GM18868 (cell line): ENCODE measurements at regions not wholly inside any gene's neighbourhood (a gene's known extent, or its start where the extent isn't known, plus 50 kb on each side); places are given as distances from the start of the nearest gene placed in this dataset.
"Not testable (repeated sequence)": the region's sequence is repeated elsewhere in the genome, so short reads cannot be mapped to it uniquely, and the experiment has no call there.

Source experiments
- ATAC-seq: cut with Tn5 transposase; IDR thresholded peaks from one replicate; pipeline ENCODE4 v1.9.1; 2021; ENCODE audit warnings: mild to moderate bottlenecking, moderate library complexity; ENCODE audit not compliant: unreplicated experiment

DNA sequence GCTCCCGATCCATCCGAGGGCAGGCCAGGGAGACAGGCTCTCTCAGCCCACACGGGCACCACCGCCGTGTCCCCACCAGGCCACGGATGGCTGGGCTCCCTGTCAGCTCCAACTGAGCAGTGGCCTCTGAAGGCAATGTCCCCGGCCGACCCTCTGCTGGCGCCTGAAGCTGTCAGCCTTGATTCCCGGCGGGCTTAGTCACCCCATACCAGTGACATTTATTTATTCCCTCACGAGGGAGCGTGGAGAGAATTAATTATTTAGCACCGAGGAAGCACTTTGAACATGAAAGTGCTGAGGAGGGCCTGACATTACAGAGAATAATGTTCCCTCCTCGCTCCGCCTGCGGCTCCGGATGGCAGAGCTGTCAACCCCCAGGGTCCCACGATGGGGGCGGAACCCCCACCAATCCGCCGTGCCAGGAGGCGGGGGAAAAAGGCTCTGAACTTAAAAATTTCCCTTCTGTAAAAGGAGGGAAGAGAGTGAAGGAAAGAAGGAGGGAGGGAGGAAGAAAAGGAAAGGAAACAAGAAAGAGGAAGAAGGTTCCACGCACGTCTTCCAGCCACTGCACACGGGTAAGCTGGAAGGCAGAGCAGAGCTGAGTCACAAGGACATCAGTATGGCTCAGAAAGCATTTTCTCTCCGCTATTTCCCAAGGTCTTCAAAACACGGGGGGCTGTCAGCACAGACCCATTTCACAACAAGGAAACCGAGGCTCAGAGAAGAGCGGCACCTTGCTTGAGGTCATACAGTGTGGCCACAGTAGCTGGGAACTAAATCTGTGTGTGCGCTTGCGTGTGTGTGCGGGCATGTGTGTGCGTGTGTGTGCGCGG lies 108.7 kb upstream of the NCOR2 start:
- ATAC-seq: no peak

DNA sequence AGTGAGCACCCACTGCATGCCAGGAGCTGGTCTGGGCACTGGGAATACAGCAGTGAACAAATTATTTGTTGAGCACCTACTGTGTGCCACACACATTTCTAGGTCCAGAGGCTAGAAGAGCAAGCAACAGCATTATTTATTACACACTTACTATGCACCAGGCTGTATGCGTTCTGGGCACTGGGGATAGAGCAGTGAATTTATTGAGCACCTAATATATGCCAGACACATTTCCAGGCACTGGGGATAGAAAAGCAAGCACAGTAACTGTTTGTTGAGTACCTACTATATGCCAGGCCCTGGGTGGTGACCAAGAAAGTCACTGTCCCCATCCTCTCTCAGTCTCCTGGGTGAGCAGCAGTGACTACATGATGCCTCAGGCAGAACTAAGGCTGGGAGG lies 107.5 kb upstream of the NCOR2 start:
- ATAC-seq: no peak

DNA sequence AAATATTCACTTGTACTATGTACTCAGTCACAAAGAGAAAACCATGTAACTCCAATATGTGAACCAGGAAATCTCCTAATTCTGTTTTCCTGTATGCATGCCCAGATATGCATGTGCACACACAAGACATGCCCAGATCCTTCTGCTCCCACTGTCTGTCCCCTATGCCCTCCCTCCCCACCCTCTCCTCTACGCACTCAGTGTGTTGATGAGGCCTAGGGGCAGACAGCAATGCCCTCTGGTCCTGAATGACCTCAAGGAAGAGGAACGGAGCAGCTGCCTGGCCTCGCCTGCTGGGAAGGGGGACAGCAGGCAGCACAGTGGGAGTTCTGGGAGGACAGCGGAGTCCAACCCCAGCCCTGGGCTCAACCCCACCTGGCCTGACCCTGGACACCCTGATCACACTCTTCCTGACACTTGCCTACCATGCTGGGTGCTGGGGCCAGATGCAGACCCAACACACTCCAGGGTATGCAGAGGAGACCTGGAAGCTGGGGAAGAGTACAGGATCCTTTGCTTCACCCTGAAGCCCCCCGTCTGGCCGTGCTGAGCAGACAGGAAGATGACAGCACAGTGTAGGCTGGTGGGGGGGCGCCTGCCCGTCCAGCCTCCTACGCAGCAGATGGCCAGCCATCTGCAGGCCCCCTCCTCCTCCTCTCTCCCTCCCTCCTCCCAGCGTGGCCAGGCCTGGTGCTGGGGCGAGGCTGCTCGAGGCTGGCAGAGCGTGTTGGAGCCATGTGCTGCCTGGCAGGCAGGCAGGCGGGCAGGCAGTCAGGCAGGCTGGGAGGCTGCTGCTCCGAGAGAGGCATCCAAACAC lies 106.6 kb upstream of the NCOR2 start:
- no peak for ATAC-seq

- ATAC-seq: not testable (repeated sequence)
These were observed 101.9 kb upstream of the NCOR2 start for GRCh38 chr12:124669271-124669721.

- no peak for ATAC-seq
These were observed 101.2 kb upstream of the NCOR2 start for GRCh38 chr12:124668602-124669001.

DNA sequence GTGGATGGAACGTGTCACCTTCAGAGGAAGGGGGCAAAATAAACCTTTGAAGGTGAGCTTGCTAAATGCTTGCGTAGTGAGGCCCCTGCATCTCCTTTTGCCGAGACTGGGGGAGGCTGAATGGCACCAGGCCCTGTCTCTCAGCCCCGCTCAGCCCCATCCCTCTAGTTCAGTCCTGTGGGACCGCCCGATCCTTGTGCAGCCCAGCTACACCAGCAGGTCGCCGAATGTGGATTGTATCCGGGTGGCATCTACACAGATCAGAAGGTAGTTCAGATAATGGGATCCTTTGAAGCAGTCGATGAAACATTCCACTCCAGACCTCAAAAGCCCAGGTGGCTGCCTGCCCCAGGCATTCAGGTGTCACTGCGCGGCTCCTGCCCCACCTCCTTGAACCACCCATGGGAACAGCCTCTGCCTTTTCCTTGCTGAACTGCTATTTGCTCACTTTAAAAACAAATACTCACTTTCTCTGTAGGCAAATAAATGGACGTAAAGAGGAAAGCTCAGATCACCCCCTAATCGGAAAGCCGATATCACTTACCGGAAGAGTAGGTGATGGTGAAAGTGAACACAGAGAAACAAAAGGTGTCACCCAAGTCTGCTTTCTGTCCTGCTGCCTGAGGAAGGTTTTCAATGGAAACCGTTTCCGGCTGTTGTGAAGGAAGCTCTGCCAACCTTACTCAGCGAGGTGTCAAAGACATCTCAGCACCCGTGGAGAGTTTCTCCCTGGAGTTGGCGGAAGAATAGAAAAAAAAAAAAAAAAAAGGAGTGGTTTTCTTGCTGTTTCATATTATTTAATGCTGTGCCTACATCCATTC lies 100.3 kb upstream of the NCOR2 start:
- no peak for ATAC-seq

- ATAC-seq: no peak
These were observed 99.4 kb upstream of the NCOR2 start for GRCh38 chr12:124666722-124667259.

GRCh38 chr12:124665511-124665910 lies 98.1 kb upstream of the NCOR2 start:
- ATAC-seq: no peak

DNA sequence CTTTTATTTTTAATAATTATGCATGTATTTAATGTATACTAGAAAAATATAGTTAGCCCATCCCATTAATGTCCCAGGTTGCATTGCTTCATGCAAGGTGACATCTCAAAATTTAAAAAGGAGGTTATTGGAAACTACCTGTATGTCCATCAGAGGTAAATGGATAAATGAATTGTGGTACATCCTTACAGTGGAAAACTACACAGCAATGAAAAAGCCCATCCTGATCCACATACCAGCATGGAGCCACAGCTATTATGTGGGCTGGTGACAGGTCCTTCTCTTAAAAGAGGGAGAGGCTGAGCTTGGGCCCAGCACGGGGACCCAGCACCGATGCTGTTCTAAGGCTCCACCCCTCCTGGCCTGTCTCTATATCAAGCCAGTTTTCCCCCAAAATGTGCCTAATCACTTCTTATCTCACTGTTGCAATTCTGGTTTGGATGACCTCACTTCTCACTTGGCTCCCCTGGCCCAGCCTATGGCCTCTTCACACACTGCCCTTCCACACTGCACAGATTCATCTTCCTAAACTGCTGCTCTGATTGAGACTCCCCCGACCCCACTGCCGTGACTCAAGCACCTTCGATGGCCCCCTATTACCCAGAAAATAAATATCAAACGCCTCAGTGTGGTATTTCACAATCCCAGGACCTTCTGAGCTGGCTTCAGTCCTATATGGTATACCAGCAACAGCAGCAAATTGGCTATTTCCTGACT lies 97.1 kb upstream of the NCOR2 start:
- no peak for ATAC-seq

DNA sequence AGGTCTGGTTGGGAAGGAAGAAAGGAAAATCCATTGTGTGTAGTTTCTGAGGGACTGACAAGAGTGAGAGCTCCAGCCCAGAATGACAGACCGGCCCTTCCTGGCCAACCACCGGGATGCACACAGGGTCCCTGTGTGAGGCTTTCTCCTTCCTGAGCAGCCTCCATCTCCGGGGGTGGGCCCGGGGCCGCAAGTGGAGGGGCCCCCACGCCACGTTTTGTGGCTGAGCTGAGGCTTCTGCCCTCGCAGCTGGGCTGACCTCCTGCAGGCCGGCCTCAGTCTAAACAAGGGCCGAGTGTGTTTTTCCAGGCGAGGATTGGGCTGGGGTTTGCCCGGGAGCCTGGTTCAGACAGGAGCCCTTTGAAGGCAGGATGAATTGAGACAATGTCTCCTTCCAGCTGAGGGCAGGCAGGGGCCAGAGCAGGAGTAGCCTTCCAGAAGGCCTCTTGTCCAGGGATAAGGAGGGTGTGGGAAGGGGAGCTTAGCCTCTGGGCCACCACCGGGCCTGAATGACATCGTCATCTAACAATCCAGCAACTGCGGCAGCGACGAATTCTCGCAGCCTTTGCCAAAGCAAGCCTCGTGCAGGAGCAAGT lies 96.5 kb upstream of the NCOR2 start:
- no peak for ATAC-seq

- ATAC-seq: no peak
These were observed 95.8 kb upstream of the NCOR2 start for GRCh38 chr12:124663206-124663605.

DNA sequence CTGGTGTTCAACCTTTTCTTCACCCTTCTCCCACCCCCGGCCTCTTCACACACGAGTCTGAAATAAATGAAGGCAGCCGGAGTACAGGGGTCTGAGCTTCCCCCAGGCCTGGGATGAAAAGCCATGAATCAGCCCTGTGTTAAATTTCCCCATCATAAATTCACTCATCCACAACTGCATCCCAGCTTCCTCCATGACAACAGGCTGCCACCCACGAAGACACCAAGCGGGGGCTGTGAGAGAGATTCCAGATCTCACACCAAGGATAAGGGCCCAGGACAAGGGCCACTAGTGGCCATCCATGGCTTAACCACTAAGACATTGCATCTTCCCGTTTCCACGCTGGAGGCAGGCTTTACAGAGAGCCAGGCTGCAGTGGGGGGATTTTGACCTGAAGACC lies 93.9 kb upstream of the NCOR2 start:
- ATAC-seq: no peak

DNA sequence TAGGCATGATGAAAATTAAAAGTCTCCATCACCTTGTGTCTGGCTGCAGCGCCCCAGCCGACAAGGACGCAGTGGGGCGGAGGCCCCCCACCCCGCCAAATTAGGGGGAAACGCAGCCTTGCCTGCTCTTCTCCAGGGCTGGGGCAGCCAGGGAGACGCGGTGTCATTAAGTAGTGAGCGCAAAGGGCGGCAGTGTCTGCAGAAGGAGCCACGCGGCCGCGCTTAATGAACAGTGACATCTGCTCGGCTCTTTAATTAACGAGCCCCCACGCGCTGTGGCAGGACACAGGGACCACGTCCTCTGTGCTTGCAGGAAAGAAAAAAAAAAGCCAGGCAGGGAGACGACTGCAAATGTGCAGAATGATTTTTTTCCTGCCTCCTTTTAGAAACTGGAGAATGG lies 93.4 kb upstream of the NCOR2 start:
- no peak for ATAC-seq

- ATAC-seq: no peak
These were observed 91.5 kb upstream of the NCOR2 start for GRCh38 chr12:124658806-124659402.

DNA sequence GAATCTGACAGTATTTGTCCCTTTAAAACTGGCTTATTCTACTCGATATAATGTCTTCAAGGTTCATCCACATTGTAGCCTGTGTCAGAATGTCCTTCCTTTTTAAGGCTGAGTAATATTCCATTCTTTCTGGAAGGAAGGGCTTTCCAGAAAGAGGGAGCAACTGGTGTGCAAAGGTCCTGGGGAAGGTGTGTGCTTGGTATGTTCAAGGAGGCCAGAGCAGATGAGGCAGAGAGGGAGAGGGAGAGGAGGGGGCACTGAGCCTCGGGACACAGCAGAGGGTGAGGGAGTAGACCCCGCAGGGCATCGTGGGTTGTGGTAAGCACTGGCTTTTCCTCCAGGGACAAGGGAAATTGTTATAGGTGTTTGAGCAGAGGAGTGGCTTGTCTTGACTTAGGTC lies 90.9 kb upstream of the NCOR2 start:
- no peak for ATAC-seq

GRCh38 chr12:124656947-124657434 lies 89.6 kb upstream of the NCOR2 start:
- ATAC-seq: no peak

DNA sequence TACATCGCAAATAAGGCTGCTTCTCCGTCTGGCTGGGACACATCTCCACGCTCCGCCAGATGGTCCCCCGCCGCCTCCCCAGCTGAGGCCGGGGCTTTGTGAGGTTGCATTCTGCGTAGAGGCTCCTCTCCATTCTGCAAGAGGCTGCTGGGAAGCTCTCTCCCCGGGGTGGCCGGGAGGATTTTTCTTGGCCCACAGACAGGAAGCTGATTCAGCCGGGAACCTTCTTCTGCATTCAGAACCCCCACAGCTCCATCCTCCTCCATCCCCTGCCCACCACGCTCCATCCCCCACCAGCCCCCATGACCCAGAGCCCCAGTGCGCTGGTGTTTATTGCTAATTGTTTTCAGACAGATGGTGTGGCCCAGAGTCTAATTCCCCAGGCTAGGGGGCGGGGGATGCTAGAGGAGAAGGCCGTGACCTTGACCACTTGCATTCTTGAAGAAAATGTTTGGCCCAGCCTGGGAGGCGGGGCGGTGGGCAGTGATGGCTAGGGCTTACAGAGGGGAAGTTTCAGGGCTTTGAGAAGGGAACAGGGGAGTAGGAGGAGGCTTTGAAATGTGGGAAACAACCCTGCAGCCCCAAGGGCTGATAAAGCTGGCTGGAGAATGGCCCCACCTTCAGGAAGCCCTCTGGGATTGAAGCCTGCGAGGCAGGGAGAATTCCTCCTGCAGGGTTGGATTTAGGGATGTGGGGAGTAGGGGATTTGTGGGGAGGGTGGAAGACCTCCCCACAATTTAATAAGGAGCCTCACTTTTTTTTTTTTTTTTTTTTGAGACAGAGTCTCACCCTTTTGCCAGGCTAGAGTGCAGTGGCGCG lies 88.5 kb upstream of the NCOR2 start:
- no peak for ATAC-seq

DNA sequence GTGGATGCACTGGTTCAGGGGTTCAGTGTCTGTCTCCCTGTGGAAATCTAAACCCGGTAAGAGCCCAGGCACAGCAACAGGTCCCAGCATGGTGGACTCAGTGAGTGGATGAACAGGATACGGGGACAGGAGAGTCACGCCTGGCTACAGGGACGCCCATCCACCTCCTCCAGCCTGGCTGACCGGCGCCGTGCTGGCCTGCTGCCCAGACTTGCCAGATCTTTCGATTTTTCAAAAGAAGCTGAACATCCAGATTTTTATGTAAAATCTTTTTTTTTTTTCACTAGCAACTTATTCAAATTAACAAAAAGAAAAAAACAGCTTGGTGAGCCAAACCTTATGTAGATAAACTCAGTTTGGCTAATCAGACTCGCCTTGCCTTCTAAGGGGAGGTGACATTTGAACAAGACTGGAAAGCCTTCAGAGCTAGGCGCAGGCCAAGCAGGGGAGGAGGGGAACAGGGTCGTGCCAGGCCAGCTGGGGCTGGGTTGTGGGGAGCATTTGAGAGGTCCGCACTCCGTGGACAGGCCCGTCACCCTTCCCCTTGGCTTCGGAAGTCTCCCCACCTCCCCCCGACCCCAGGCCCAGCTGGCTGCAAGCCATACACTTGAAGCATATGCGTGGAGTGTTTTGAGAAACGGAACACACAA lies 87.8 kb upstream of the NCOR2 start:
- no peak for ATAC-seq
